ENCODE measurements at regions not wholly inside any gene's neighbourhood (a gene's known extent, or its start where the extent isn't known, plus 50 kb on each side); places are given as distances from the start of the nearest gene placed in this dataset.
"Not testable (repeated sequence)": the region's sequence is repeated elsewhere in the genome, so short reads cannot be mapped to it uniquely, and the experiment has no call there.

- DNase-seq (no peak), ATAC-seq (replicated peaks) (no peak)
- no peaks in the 10 kb centered on the region for H3K36me3 Mint-ChIP-seq (ENCODE audit: insufficient read depth)
- H3K9me3 Mint-ChIP-seq, result peaks cover 10 to 50% of the 10 kb centered on the region in 2 donors
- H3K4me3 Mint-ChIP-seq, result no peak overlapping the region
- no peak overlapping the region for H3K27ac Mint-ChIP-seq
- H3K4me1 Mint-ChIP-seq (ENCODE audit: low read depth in 2 of 2), result no peaks in the 10 kb centered on the region
- no peaks in the 10 kb centered on the region for H3K27me3 Mint-ChIP-seq
Observed at GRCh38 chr7:81415181-81415580, 354.7 kb downstream of the HGF start.

GRCh38 chr7:81414411-81414810, 355.4 kb downstream of the HGF start:
- Mint-ChIP-seq H3K27ac (no peak overlapping the region), H3K9me3 (peaks cover 10 to 50% of the 10 kb centered on the region in 2 donors), H3K27me3 (no peaks in the 10 kb centered on the region), H3K4me1 (ENCODE audit: low read depth in 2 of 2) (no peaks in the 10 kb centered on the region), H3K36me3 (ENCODE audit: insufficient read depth) (no peaks in the 10 kb centered on the region), H3K4me3 (no peak overlapping the region)
- no peak for ATAC-seq (replicated peaks)
- DNase-seq, result no peak

- Mint-ChIP-seq H3K27ac (no peak overlapping the region), H3K4me3 (no peak overlapping the region), H3K4me1 (ENCODE audit: low read depth in 2 of 2) (no peaks in the 10 kb centered on the region), H3K36me3 (ENCODE audit: insufficient read depth) (no peaks in the 10 kb centered on the region), H3K27me3 (no peaks in the 10 kb centered on the region), H3K9me3 (peaks cover 6 to 33% of the 10 kb centered on the region in 2 donors)
- ATAC-seq (replicated peaks), result no peak
- no peak for DNase-seq
Observed at GRCh38 chr7:81410471-81411117, 359.3 kb downstream of the HGF start.

GRCh38 chr7:81408728-81409127, 361.1 kb downstream of the HGF start:
- no peak for DNase-seq
- H3K27me3 Mint-ChIP-seq, result no peaks in the 10 kb centered on the region
- H3K36me3 Mint-ChIP-seq (ENCODE audit: insufficient read depth), result no peaks in the 10 kb centered on the region
- peaks cover 4 to 16% of the 10 kb centered on the region in 2 donors for H3K9me3 Mint-ChIP-seq
- ATAC-seq (replicated peaks), result no peak
- no peak overlapping the region for H3K4me3 Mint-ChIP-seq
- H3K27ac Mint-ChIP-seq, result no peak overlapping the region
- H3K4me1 Mint-ChIP-seq (ENCODE audit: low read depth in 2 of 2), result no peaks in the 10 kb centered on the region

- H3K27ac Mint-ChIP-seq, result no peak overlapping the region
- H3K36me3 Mint-ChIP-seq (ENCODE audit: insufficient read depth), result no peaks in the 10 kb centered on the region
- no peak overlapping the region for H3K4me3 Mint-ChIP-seq
- no peak for ATAC-seq (replicated peaks)
- no peaks in the 10 kb centered on the region for H3K27me3 Mint-ChIP-seq
- DNase-seq, result no peak
- H3K4me1 Mint-ChIP-seq (ENCODE audit: low read depth in 2 of 2), result no peaks in the 10 kb centered on the region
- H3K9me3 Mint-ChIP-seq, result peaks cover 6 to 11% of the 10 kb centered on the region in 2 donors
Observed at GRCh38 chr7:81407094-81407493, 362.8 kb downstream of the HGF start.

GRCh38 chr7:81404669-81405068, 365.2 kb downstream of the HGF start:
- Mint-ChIP-seq H3K4me3 (no peak overlapping the region), H3K27me3 (no peaks in the 10 kb centered on the region), H3K4me1 (ENCODE audit: low read depth in 2 of 2) (no peaks in the 10 kb centered on the region), H3K27ac (no peak overlapping the region), H3K36me3 (ENCODE audit: insufficient read depth) (no peaks in the 10 kb centered on the region), H3K9me3 (peaks cover 0 to 2% of the 10 kb centered on the region in 2 donors)
- DNase-seq (no peak), ATAC-seq (replicated peaks) (no peak)

GRCh38 chr7:81402227-81402626, 367.6 kb downstream of the HGF start:
- peaks cover 0 to 6% of the 10 kb centered on the region in 2 donors for H3K9me3 Mint-ChIP-seq
- H3K27me3 Mint-ChIP-seq, result no peaks in the 10 kb centered on the region
- no peak overlapping the region for H3K4me3 Mint-ChIP-seq
- no peaks in the 10 kb centered on the region for H3K36me3 Mint-ChIP-seq (ENCODE audit: insufficient read depth)
- no peak for ATAC-seq (replicated peaks)
- H3K4me1 Mint-ChIP-seq (ENCODE audit: low read depth in 2 of 2), result no peaks in the 10 kb centered on the region
- DNase-seq, result no peak
- no peak overlapping the region for H3K27ac Mint-ChIP-seq

- H3K36me3 Mint-ChIP-seq (ENCODE audit: insufficient read depth), result no peaks in the 10 kb centered on the region
- peaks cover 0 to 6% of the 10 kb centered on the region in 2 donors for H3K9me3 Mint-ChIP-seq
- no peaks in the 10 kb centered on the region for H3K4me1 Mint-ChIP-seq (ENCODE audit: low read depth in 2 of 2)
- H3K27me3 Mint-ChIP-seq, result no peaks in the 10 kb centered on the region
- ATAC-seq (replicated peaks), result no peak
- DNase-seq, result no peak
- H3K27ac Mint-ChIP-seq, result no peak overlapping the region
- no peak overlapping the region for H3K4me3 Mint-ChIP-seq
Observed at GRCh38 chr7:81399471-81399870, 370.4 kb downstream of the HGF start.

- H3K27ac Mint-ChIP-seq, result no peak overlapping the region
- no peaks in the 10 kb centered on the region for H3K36me3 Mint-ChIP-seq (ENCODE audit: insufficient read depth)
- H3K4me3 Mint-ChIP-seq, result no peak overlapping the region
- DNase-seq (no peak), ATAC-seq (replicated peaks) (no peak)
- no peaks in the 10 kb centered on the region for H3K27me3 Mint-ChIP-seq
- H3K9me3 Mint-ChIP-seq, result peaks cover 4 to 9% of the 10 kb centered on the region in 2 donors
- H3K4me1 Mint-ChIP-seq (ENCODE audit: low read depth in 2 of 2), result no peaks in the 10 kb centered on the region
Observed at GRCh38 chr7:81394029-81394428, 375.8 kb downstream of the HGF start.

GRCh38 chr7:81393018-81393417, 376.8 kb downstream of the HGF start:
- Mint-ChIP-seq H3K4me1 (ENCODE audit: low read depth in 2 of 2) (no peaks in the 10 kb centered on the region), H3K4me3 (no peak overlapping the region), H3K9me3 (peaks cover 2 to 9% of the 10 kb centered on the region in 2 donors), H3K27me3 (no peaks in the 10 kb centered on the region), H3K27ac (no peak overlapping the region), H3K36me3 (ENCODE audit: insufficient read depth) (no peaks in the 10 kb centered on the region)
- ATAC-seq (replicated peaks) (no peak), DNase-seq (no peak)

GRCh38 chr7:81385370-81385769, 384.5 kb downstream of the HGF start:
- no peak for ATAC-seq (replicated peaks)
- Mint-ChIP-seq H3K36me3 (ENCODE audit: insufficient read depth) (no peaks in the 10 kb centered on the region), H3K4me3 (no peak overlapping the region), H3K27ac (no peak overlapping the region), H3K27me3 (no peaks in the 10 kb centered on the region), H3K9me3 (peaks cover 8 to 18% of the 10 kb centered on the region in 2 donors), H3K4me1 (ENCODE audit: low read depth in 2 of 2) (no peaks in the 10 kb centered on the region)
- no peak for DNase-seq

GRCh38 chr7:81383846-81384245, 386.0 kb downstream of the HGF start:
- DNase-seq (no peak), ATAC-seq (replicated peaks) (no peak)
- Mint-ChIP-seq H3K27me3 (no peaks in the 10 kb centered on the region), H3K9me3 (peaks cover 8 to 18% of the 10 kb centered on the region in 2 donors), H3K27ac (no peak overlapping the region), H3K36me3 (ENCODE audit: insufficient read depth) (no peaks in the 10 kb centered on the region), H3K4me3 (no peak overlapping the region), H3K4me1 (ENCODE audit: low read depth in 2 of 2) (no peaks in the 10 kb centered on the region)

- H3K4me1 Mint-ChIP-seq (ENCODE audit: low read depth in 2 of 2); DNase-seq; H3K27ac Mint-ChIP-seq; H3K9me3 Mint-ChIP-seq; H3K4me3 Mint-ChIP-seq; H3K36me3 Mint-ChIP-seq (ENCODE audit: insufficient read depth); ATAC-seq (replicated peaks); H3K27me3 Mint-ChIP-seq: not testable (repeated sequence)
Observed at GRCh38 chr7:81374641-81375040, 395.2 kb downstream of the HGF start.

GRCh38 chr7:81370822-81371221, 399.0 kb downstream of the HGF start:
- no peak overlapping the region for H3K27ac Mint-ChIP-seq
- no peak overlapping the region for H3K4me3 Mint-ChIP-seq

More at GRCh38 chr7:81370822-81371221, 399.0 kb downstream of the HGF start:
- Mint-ChIP-seq H3K27me3 (no peaks in the 10 kb centered on the region), H3K9me3 (peaks cover 0 to 4% of the 10 kb centered on the region in 2 donors), H3K36me3 (ENCODE audit: insufficient read depth) (no peaks in the 10 kb centered on the region), H3K4me1 (ENCODE audit: low read depth in 2 of 2) (no peaks in the 10 kb centered on the region)
- no peak for ATAC-seq (replicated peaks)
- DNase-seq, result no peak

Data from effector memory CD8-positive, alpha-beta T cell (primary cell).